SK-N-MC (cell line): ENCODE measurements at regions not wholly inside any gene's neighbourhood (a gene's known extent, or its start where the extent isn't known, plus 50 kb on each side); places are given as distances from the start of the nearest gene placed in this dataset.

Experiments
- DNase-seq: peaks from one replicate; pipeline ENCODE4 v3.0.0-alpha.2; 2011; ENCODE audit warnings: low read depth, low spot score
- H3K27ac ChIP-seq: fragments of 200-600 bp; sonication (generic); 2 replicates; pipeline ENCODE4 v1.5.1; 2016; ENCODE audit warnings: mixed run types
- H3K36me3 ChIP-seq: fragments of 200-600 bp; sonication (generic); 2 replicates; pipeline ENCODE4 v1.6.1; 2017; ENCODE audit warnings: antibody characterized with exemption, low read length, mixed read lengths; ENCODE audit not compliant: insufficient read depth
- H3K4me3 ChIP-seq: fragments of 200-600 bp; sonication (generic); 2 replicates; pipeline ENCODE4 v1.5.1; 2016
- H3K9ac ChIP-seq: fragments of 200-600 bp; sonication (generic); 2 replicates; pipeline ENCODE4 v1.8.0; 2017; ENCODE audit warnings: mixed run types, mixed read lengths; ENCODE audit not compliant: insufficient read length
- H3K9me3 ChIP-seq: fragments of 200-600 bp; sonication (generic); 2 replicates; pipeline ENCODE4 v1.6.1; 2017; ENCODE audit warnings: low read depth, mild to moderate bottlenecking, antibody characterized with exemption, low read length, moderate library complexity, mixed read lengths
- EZH2 ChIP-seq: fragments of 200-600 bp; sonication (generic); IDR thresholded peaks from one replicate; pipeline ENCODE4 v1.6.1; 2017; ENCODE audit warnings: antibody characterized with exemption
- FOXP2 ChIP-seq: optimal IDR thresholded peaks from 2 replicates; pipeline ENCODE3; 2011; ENCODE audit warnings: mild to moderate bottlenecking, moderate library complexity; ENCODE audit not compliant: insufficient read depth; ENCODE audit errors: extremely low read length, control extremely low read depth
- POLR2AphosphoS5 ChIP-seq: IDR thresholded peaks from 2 replicates; pipeline ENCODE4 v1.6.1; 2012; ENCODE audit warnings: mild to moderate bottlenecking, low read depth, low read length, borderline replicate concordance

DNA sequence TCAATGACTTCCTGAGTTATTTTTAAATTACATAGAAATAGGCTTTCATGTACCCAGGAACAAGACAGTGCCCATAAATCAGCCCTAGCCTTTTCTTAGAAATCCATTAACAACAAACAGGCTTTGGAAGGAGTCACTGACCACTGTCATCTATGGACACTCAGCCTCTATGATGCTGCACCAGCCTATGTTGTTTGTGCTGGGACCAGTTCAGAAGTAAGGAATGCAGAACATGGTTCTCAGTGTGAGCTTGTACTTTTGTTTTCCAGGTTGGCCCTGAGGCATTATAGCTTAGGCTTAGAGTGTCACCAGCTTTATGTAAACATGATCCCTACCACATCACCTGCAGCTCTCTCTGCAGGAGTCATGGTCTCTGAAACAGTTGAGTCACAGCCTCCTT lies 335.7 kb upstream of the CDH7 start:
- DNase-seq: no peak
- Histone ChIP-seq H3K4me3 (no peak overlapping the region), H3K36me3 (no peaks in the 10 kb centered on the region), H3K9ac (no peak overlapping the region), H3K27ac (no peak overlapping the region), H3K9me3 (no peaks in the 10 kb centered on the region)
- no peak for TF ChIP-seq EZH2
- TF ChIP-seq FOXP2: no peak
- no peak for TF ChIP-seq POLR2AphosphoS5

DNA sequence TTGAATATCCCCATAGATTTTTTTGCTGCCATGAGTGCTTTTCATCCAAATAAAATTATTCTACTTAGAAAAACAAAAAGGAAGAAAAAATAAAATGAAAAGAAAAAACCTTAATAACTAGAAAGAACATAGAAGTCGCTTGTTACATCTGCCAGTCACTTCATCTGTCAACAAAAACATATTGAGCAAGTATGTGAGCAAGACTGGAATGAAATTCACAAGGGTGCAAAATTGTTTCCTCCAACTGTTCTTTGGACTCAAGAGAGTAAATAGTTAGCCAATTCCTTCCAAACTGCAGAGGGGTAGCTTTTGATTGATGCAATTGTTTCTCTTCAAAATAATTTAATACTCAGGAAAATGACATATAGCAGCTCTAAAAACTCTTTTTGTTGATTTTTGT lies 336.3 kb upstream of the CDH7 start:
- Histone ChIP-seq H3K4me3 (no peak overlapping the region), H3K27ac (no peak overlapping the region), H3K9ac (no peak overlapping the region), H3K9me3 (no peaks in the 10 kb centered on the region), H3K36me3 (no peaks in the 10 kb centered on the region)
- no peak for DNase-seq
- TF ChIP-seq POLR2AphosphoS5 (no peak), FOXP2 (no peak), EZH2 (no peak)

DNA sequence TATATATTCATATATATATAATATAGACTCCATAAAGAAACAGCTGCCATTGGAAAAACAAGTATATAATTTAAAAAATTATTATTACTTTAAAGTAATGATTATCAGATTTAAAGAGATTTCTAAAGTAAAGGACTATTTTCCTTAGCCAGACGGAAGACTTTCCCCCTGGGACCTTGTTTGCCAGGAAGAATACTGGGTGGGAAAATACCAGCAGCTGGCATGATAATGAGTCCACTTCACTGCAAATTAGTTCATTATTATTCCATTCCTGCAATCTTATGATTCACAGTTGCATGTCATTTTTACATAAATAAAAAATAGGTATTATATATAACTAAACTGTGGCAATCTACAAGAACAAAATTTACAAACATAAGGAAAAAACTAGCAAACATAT lies 339.8 kb upstream of the CDH7 start:
- Histone ChIP-seq H3K9me3 (no peaks in the 10 kb centered on the region), H3K27ac (no peak overlapping the region), H3K9ac (no peak overlapping the region), H3K4me3 (no peak overlapping the region), H3K36me3 (no peaks in the 10 kb centered on the region)
- peak; percentile 20 for DNase-seq
- no peak for TF ChIP-seq EZH2
- no peak for TF ChIP-seq POLR2AphosphoS5
- no peak for TF ChIP-seq FOXP2

DNA sequence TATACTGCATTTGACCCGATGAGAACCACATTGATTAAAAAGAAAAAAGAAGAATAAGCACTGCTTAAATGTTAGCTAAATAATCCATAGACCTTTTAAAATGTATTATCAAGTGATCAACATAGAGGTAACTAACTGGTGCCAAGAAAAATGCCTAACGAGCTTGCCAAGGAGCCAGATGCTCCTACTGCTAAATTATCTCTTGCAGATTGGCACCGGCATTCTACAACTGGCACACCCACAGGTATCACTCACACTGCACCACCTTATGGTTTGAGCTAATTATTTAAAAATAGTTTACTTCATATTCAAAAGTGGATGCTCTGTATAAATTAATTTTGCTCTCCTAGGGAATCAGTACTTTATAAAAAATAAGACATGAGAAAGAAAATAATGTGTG lies 341.6 kb upstream of the CDH7 start:
- H3K9me3 ChIP-seq: no peaks in the 10 kb centered on the region
- no peaks in the 10 kb centered on the region for H3K36me3 ChIP-seq
- no peak overlapping the region for H3K9ac ChIP-seq
- no peak for DNase-seq
- TF ChIP-seq FOXP2 (no peak), POLR2AphosphoS5 (no peak), EZH2 (no peak)
- no peak overlapping the region for H3K27ac ChIP-seq
- H3K4me3 ChIP-seq: no peak overlapping the region

DNA sequence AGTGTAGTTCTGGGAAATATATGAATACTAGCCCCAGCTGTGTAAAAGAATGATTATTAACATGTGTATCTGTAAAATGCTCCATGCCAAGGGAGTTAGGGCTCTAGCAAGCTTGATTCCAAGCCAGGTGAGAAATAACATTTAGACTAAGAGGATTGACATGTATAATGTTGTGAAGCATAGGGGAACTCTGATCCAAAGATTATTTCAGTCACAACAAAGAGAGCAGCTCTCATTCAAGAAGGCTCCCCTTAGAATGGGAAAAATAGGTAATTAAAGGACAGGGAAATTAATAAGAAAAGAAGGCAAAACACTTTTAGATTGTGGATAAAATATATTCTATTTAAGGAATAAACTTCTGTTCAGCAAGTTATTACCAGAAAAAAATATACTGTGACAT lies 347.3 kb upstream of the CDH7 start:
- no peak for DNase-seq
- no peaks in the 10 kb centered on the region for H3K36me3 ChIP-seq
- H3K4me3 ChIP-seq: no peak overlapping the region
- no peak overlapping the region for H3K27ac ChIP-seq
- TF ChIP-seq FOXP2 (no peak), EZH2 (no peak), POLR2AphosphoS5 (no peak)
- H3K9me3 ChIP-seq: no peaks in the 10 kb centered on the region
- H3K9ac ChIP-seq: no peak overlapping the region

DNA sequence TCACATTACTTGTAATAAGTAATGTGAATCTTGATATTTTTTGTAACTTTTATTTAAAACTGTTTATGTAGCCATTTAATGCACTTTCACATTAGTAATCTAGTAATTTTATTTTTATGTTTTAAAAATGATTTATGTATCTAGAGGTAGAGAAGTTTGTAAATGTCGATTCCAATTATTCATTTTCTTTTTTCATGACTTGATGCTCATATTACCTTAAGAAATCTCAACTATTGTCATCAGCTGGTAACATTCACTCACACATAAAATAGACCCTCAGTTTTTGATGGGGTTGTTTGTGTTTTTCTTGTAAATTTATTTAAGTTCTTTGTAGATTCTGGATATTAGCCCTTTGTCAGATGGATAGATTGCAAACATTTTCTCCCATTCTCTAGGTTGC lies 351.7 kb upstream of the CDH7 start:
- DNase-seq: no peak
- Histone ChIP-seq H3K9me3 (no peaks in the 10 kb centered on the region), H3K4me3 (no peak overlapping the region), H3K27ac (no peak overlapping the region), H3K9ac (no peak overlapping the region), H3K36me3 (no peaks in the 10 kb centered on the region)
- no peak for TF ChIP-seq EZH2

DNA sequence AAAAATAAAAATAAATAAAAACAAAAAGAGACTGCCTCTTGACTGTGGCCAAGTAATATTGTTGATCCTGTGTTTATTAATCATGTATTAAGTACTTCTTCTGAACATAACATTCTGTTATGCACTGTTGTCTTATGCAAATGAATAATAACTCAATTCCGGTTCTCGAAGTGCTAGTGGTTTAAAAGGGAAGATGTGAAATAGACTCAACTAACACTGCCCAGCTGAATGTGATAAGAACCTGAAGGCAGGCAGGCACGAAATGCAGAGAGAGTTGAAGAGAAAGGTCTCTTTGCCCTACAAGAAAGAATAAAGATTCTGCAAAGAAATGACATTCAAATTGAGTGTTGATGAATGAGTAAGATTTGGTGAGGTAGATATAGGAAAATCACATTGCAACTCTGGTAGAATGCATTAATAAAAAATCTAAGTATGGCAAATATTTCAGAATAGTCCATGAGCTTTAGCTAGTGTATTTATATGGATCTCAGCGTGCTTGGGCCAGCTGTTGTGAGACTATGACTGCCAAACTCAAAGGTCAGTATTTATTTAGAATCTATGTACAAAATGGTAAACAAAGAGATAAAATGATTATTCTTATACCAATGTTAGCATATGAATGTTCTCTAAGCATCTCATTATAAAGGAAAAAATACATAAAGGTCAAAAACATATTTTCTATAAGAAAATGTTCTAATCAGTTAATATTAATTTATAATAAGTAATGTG lies 352.3 kb upstream of the CDH7 start:
- no peak for DNase-seq
- no peaks in the 10 kb centered on the region for H3K9me3 ChIP-seq
- no peaks in the 10 kb centered on the region for H3K36me3 ChIP-seq
- H3K4me3 ChIP-seq: no peak overlapping the region
- TF ChIP-seq FOXP2 (no peak), POLR2AphosphoS5 (no peak), EZH2 (no peak)
- H3K9ac ChIP-seq: no peak overlapping the region
- no peak overlapping the region for H3K27ac ChIP-seq

DNA sequence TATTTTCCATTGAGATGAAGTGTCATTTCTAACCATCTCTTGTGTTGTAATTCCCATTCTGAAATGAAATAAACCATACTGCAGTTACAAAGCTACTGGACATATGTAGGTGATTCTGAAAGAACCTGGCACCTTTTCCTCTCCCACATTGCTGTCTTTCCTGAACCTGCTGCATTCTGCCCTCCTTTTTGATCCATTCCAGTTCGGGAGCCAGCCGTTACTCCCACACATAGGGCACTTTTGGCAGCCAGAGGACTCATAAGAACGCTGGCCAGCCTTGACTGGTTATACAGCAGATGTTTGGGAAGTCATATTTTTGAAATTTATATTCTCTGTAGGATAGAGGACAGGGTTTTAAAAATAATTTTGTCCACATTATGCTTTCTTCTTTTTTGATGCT lies 369.8 kb upstream of the CDH7 start:
- TF ChIP-seq EZH2: no peak
- no peak for TF ChIP-seq FOXP2
- no peak for TF ChIP-seq POLR2AphosphoS5

DNA sequence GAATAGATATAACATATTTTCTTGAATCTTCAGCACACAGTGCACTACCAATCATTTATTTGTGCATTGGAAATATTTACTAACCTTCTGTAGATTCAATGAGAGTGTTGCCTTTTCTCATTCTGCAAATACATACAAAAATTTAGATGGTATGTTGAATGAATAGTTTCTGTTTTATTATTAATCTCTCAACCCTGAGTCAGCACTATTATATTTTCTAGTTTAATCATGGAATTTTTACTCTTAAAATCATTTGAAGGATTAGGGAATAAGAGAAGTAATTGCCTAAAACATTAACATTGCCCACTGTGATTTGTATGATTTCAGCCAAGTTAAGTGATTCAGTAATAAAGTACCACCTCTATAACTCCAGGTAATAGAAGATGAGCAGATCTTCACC lies 370.2 kb upstream of the CDH7 start:
- no peak for TF ChIP-seq EZH2
- no peak for TF ChIP-seq POLR2AphosphoS5
- no peak for TF ChIP-seq FOXP2
- Histone ChIP-seq H3K36me3 (no peaks in the 10 kb centered on the region), H3K27ac (no peak overlapping the region), H3K4me3 (no peak overlapping the region), H3K9ac (no peak overlapping the region), H3K9me3 (no peaks in the 10 kb centered on the region)
- DNase-seq: no peak

More for the DNA sequence above, 369.8 kb upstream of the CDH7 start:
- no peaks in the 10 kb centered on the region for H3K9me3 ChIP-seq
- no peak overlapping the region for H3K27ac ChIP-seq
- H3K4me3 ChIP-seq: no peak overlapping the region
- no peak for DNase-seq
- no peak overlapping the region for H3K9ac ChIP-seq
- H3K36me3 ChIP-seq: no peaks in the 10 kb centered on the region
